Mammary epithelial cell (primary cell): ENCODE measurements at regions not wholly inside any gene's neighbourhood (a gene's known extent, or its start where the extent isn't known, plus 50 kb on each side); places are given as distances from the start of the nearest gene placed in this dataset.

ENCODE experiments used
- CTCF ChIP-seq, 2 donors: IDR thresholded peaks in 1 of 2; conservative IDR thresholded peaks in 1 of 2; 2 replicates each; pipeline ENCODE4 v1.5.1; 2011 to 2012; ENCODE audit warnings: inconsistent platforms in 2 of 2, low read length in 2 of 2, mild to moderate bottlenecking in 2 of 2, control low read depth in 1 of 2, low read depth in 1 of 2; ENCODE audit not compliant: insufficient read depth in 1 of 2; ENCODE audit errors: extremely low read depth in 1 of 2
- EZH2 ChIP-seq: IDR thresholded peaks from 2 replicates; pipeline ENCODE4 v1.6.1; 2012; ENCODE audit warnings: low read length, inconsistent platforms, borderline replicate concordance

GRCh38 chr15:29936353-29937049 lies 114.2 kb upstream of the TJP1 start:
- no peak for TF ChIP-seq CTCF (conservative IDR thresholded peaks at IDR 0.05 in 1 of 2, IDR thresholded peaks at IDR 0.05 in 1 of 2; ENCODE audit: extremely low read depth in 1 of 2, insufficient read depth in 1 of 2, low read depth in 1 of 2, low read length in 2 of 2)
- no peak for TF ChIP-seq EZH2
